Testis (tissue), 2 donors: ENCODE measurements at regions not wholly inside any gene's neighbourhood (a gene's known extent, or its start where the extent isn't known, plus 50 kb on each side); places are given as distances from the start of the nearest gene placed in this dataset.

ENCODE experiments used
- DNase-seq: peaks from one replicate; pipeline ENCODE4 v3.0.0-alpha.2; 2019
- H3K27ac ChIP-seq, 2 donors: fragments of 200-600 bp; sonication (generic); one replicate each; pipeline ENCODE4 v1.5.1; 2019
- H3K27me3 ChIP-seq: fragments of 200-600 bp; sonication (generic); one replicate; pipeline ENCODE4 v1.5.1; 2019
- H3K36me3 ChIP-seq: fragments of 200-600 bp; sonication (generic); one replicate; pipeline ENCODE4 v1.5.1; 2017; ENCODE audit warnings: low read depth; ENCODE audit errors: missing control alignments
- H3K4me1 ChIP-seq: fragments of 200-600 bp; sonication (generic); one replicate; pipeline ENCODE4 v1.5.1; 2019
- H3K4me3 ChIP-seq, 2 donors: fragments of 200-600 bp; sonication (generic); one replicate each; pipeline ENCODE4 v1.5.1; 2017 to 2019
- H3K9me3 ChIP-seq: fragments of 200-600 bp; sonication (generic); one replicate; pipeline ENCODE4 v1.5.1; 2017
- CTCF ChIP-seq, 3 experiments: fragments of 450-650 bp in 2 of 3; fragments of 200-600 bp in 1 of 3; sonication (generic) in 1 of 3; IDR thresholded peaks; one replicate each; pipeline ENCODE4 v1.5.1; 2016 to 2019; ENCODE audit warnings: antibody characterized with exemption in 3 of 3, mild to moderate bottlenecking in 2 of 3, moderate library complexity in 1 of 3
- POLR2A ChIP-seq: fragments of 450-650 bp; IDR thresholded peaks from one replicate; pipeline ENCODE4 v1.6.1; 2017; ENCODE audit warnings: antibody characterized with exemption, mild to moderate bottlenecking, moderate library complexity
- WGBS, 2 donors: methylation state at CpG; one replicate each; pipeline ENCODE4 v1.1.5; 2018; 5-methylcytosine and 5-hydroxymethylcytosine counted together
- intact Hi-C: fragments of 100-400 bp; cut with DNase I; formaldehyde crosslinking; loops from one replicate; pipeline ENCODE4 v1.15.1; 2023; ENCODE audit warnings: low total_unique reads

DNA sequence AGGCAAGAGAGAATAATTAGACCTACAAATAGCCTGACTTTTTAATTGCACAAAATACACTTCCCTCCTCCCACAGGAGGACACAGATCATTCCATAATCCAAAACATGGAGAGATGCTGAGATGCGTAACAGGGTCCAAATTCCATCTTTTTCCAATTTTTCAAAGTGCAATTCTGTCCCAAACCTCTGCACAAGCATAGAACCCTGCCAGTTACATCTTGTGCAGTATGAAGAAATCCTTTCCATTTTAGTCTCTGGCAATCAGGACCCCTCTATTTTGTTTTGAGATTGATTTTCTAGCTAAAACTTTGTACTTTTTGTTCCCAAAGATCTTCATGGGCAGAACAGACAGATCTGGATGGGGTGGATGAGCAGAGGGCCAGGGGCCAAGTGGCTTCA is 209.2 kb downstream of the B3GLCT start:
- Histone ChIP-seq H3K9me3 (no peaks in the 10 kb centered on the region), H3K27me3 (no peaks in the 10 kb centered on the region), H3K4me1 (no peaks in the 10 kb centered on the region), H3K36me3 (no peaks in the 10 kb centered on the region), H3K27ac (no peak overlapping the region), H3K4me3 (no peak overlapping the region)
- no peak for TF ChIP-seq CTCF (IDR thresholded peaks at IDR 0.05)
- no peak for TF ChIP-seq POLR2A
- DNase-seq, result no peak
- intact Hi-C loops, result no loop called here
- WGBS, 2 donors, result 71 to 88% methylated on average over 1 of the region's 1 CpG

GRCh38 chr13:31409678-31410356 is 210.0 kb downstream of the B3GLCT start:
- intact Hi-C loops, result loop anchor here (10.0 kb wide), 1 partner anchor 175 kb away; no protein-coding TSS in a partner anchor
- Histone ChIP-seq H3K27ac (no peak overlapping the region), H3K9me3 (no peaks in the 10 kb centered on the region), H3K4me3 (no peak overlapping the region), H3K27me3 (no peaks in the 10 kb centered on the region), H3K36me3 (no peaks in the 10 kb centered on the region), H3K4me1 (no peaks in the 10 kb centered on the region)
- WGBS, 2 donors, result 67 to 73% methylated on average over 6 of the region's 6 CpGs
- DNase-seq, result no peak
- TF ChIP-seq POLR2A (no peak), CTCF (IDR thresholded peaks at IDR 0.05) (no peak)

GRCh38 chr13:31413516-31413915 is 213.7 kb downstream of the B3GLCT start:
- no peak for DNase-seq
- TF ChIP-seq POLR2A (no peak), CTCF (IDR thresholded peaks at IDR 0.05) (no peak)
- Histone ChIP-seq H3K9me3 (no peaks in the 10 kb centered on the region), H3K4me1 (no peaks in the 10 kb centered on the region), H3K36me3 (no peaks in the 10 kb centered on the region), H3K4me3 (no peak overlapping the region), H3K27me3 (no peaks in the 10 kb centered on the region), H3K27ac (no peak overlapping the region)
- 66 to 73% methylated on average over 3 of the region's 3 CpGs for WGBS, 2 donors
- intact Hi-C loops, result loop anchor here (10.0 kb wide), 1 partner anchor 179 kb away; no protein-coding TSS in a partner anchor

DNA sequence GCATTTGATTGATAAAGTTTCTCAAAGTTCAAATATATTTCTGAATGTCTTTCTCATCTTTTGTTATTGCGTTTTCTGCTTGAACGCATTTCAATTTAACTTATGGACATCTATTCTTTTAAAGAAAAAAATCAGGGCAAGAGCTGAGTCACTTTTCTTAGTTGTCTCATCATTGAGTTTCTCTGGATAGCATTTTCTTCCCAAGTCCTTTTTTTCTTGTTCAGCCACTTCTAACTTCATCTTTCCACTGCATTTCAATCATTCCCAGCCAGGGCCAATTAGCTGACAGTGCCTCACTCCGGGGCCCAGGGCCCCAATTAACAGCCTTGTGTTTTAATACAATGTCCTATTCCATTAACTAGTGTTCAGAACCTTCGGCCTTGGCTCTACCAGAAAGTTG is 216.3 kb downstream of the B3GLCT start:
- intact Hi-C loops, result loop anchor here (10.0 kb wide), 1 partner anchor 181 kb away; no protein-coding TSS in a partner anchor
- TF ChIP-seq CTCF (IDR thresholded peaks at IDR 0.05) (no peak), POLR2A (no peak)
- no peak for DNase-seq
- 82 to 87% methylated on average over 4 of the region's 4 CpGs for WGBS, 2 donors
- Histone ChIP-seq H3K36me3 (no peaks in the 10 kb centered on the region), H3K4me1 (no peaks in the 10 kb centered on the region), H3K4me3 (no peak overlapping the region), H3K27ac (no peak overlapping the region), H3K9me3 (no peaks in the 10 kb centered on the region), H3K27me3 (no peaks in the 10 kb centered on the region)

DNA sequence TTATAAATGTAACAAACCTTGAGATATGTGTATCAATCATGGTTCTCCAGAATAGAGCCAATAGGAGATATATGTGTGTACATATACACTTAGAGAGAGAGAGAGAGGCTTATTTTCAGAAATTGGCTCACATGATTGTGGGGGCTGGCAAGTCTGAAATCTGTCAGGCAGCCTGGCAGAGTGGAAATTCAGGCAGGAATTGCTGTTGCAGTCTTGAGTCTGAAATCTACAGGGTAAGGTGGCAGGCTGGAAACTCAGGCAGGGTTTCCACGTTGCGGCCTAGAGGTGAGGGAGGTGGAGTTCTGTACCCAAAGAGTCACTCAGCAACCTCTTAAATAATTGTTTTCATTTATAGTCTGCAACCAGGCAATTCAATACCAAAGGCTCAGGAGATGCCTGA is 218.4 kb downstream of the B3GLCT start:
- H3K4me3 ChIP-seq, result no peak overlapping the region
- no peak for TF ChIP-seq POLR2A
- H3K27me3 ChIP-seq, result no peaks in the 10 kb centered on the region
- H3K9me3 ChIP-seq, result no peaks in the 10 kb centered on the region
- no peaks in the 10 kb centered on the region for H3K4me1 ChIP-seq
- H3K27ac ChIP-seq, result no peak overlapping the region
- WGBS, 2 donors, result 86 to 92% methylated on average over 2 of the region's 2 CpGs
- DNase-seq, result no peak
- intact Hi-C loops, result loop anchor here (10.0 kb wide), 1 partner anchor 183 kb away; no protein-coding TSS in a partner anchor
- H3K36me3 ChIP-seq, result no peaks in the 10 kb centered on the region
